ENCODE measurements at regions not wholly inside any gene's neighbourhood (a gene's known extent, or its start where the extent isn't known, plus 50 kb on each side); places are given as distances from the start of the nearest gene placed in this dataset.
"Not testable (repeated sequence)": the region's sequence is repeated elsewhere in the genome, so short reads cannot be mapped to it uniquely, and the experiment has no call there.

DNA sequence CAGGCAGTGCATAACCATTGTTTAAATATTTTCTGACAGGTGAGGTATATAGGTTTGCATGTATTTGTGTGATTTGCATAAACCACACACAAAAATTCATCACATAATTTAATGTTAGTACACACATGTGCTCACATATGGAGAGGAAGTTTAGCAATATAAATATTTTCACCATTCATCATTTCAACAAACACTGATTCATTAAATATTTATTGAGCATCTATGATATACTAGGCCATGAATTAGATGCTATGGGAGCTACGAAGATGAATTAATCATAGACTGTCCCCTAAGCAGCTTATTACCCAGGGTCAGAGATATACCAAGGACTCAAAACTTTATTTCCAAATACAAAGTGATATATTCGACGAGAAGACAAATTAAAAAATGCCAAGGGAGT, 311.6 kb upstream of the PIK3C3 start:
- DNase-seq (ENCODE audit: low read depth) (no peak), FAIRE-seq (no peak)
- Mint-ChIP-seq H3K27ac (ENCODE audit: unreplicated experiment) (no peak overlapping the region), H3K36me3 (ENCODE audit: low read depth, unreplicated experiment) (no peaks in the 10 kb centered on the region), H3K27me3 (ENCODE audit: low read depth, unreplicated experiment) (no peaks in the 10 kb centered on the region), H3K4me3 (ENCODE audit: unreplicated experiment) (no peak overlapping the region), H3K9me3 (ENCODE audit: unreplicated experiment) (peaks cover 1% of the 10 kb centered on the region), H3K4me1 (ENCODE audit: low read depth, unreplicated experiment) (peaks cover 13% of the 10 kb centered on the region)
- H4K20me1 ChIP-seq (ENCODE audit: insufficient read depth, low read length) = no peaks in the 10 kb centered on the region
- H3K27me3 ChIP-seq (ENCODE audit: insufficient read depth, low read length) = no peaks in the 10 kb centered on the region
- H3K4me1 ChIP-seq (ENCODE audit: insufficient read depth, low read length) = no peaks in the 10 kb centered on the region
- H3K4me2 ChIP-seq (ENCODE audit: low read length) = no peak overlapping the region
- H3K27ac ChIP-seq (ENCODE audit: low read depth, low read length) = no peak overlapping the region
- H3K36me3 ChIP-seq (ENCODE audit: insufficient read depth, low read length) = no peaks in the 10 kb centered on the region
- no peaks in the 10 kb centered on the region for H3K9me3 ChIP-seq (ENCODE audit: insufficient read depth, low read depth, low read length)
- H3K9ac ChIP-seq (ENCODE audit: low read length) = no peak overlapping the region
- TF ChIP-seq EZH2 (IDR thresholded peaks at IDR 0.05; ENCODE audit: insufficient read depth, low read length) = no peak
- TF ChIP-seq, protein P1, sequence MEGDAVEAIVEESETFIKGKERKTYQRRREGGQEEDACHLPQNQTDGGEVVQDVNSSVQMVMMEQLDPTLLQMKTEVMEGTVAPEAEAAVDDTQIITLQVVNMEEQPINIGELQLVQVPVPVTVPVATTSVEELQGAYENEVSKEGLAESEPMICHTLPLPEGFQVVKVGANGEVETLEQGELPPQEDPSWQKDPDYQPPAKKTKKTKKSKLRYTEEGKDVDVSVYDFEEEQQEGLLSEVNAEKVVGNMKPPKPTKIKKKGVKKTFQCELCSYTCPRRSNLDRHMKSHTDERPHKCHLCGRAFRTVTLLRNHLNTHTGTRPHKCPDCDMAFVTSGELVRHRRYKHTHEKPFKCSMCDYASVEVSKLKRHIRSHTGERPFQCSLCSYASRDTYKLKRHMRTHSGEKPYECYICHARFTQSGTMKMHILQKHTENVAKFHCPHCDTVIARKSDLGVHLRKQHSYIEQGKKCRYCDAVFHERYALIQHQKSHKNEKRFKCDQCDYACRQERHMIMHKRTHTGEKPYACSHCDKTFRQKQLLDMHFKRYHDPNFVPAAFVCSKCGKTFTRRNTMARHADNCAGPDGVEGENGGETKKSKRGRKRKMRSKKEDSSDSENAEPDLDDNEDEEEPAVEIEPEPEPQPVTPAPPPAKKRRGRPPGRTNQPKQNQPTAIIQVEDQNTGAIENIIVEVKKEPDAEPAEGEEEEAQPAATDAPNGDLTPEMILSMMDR (IDR thresholded peaks at IDR 0.05; ENCODE audit: insufficient read depth, low read depth, low read length) = no peak
- H3K79me2 ChIP-seq (ENCODE audit: insufficient read depth, low read length) = no peaks in the 10 kb centered on the region
- no peak overlapping the region for H3K4me3 ChIP-seq (ENCODE audit: insufficient read depth, low read depth, low read length)
- H2AFZ ChIP-seq (ENCODE audit: low read depth, low read length) = no peak overlapping the region

DNA sequence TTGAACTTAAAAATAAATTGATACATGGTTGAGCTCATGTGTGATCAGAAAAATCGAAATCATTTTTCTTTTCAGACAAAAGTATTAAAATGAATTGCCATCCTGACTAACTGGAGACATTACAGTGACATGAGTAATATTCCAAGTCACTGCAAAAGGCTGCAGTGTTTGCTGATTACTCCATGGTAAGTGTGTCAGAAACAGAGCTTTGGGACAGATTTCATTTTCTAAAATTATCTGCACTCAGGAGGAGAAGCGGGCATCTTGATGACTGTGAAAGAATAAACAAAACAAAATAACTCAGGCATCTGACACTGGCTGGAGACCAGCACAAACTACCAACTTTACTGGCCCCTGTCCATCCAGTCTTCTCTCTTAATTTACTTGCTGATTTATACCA, 312.3 kb upstream of the PIK3C3 start:
- Histone ChIP-seq H3K4me1 (ENCODE audit: insufficient read depth, low read length) (no peaks in the 10 kb centered on the region), H3K27me3 (ENCODE audit: insufficient read depth, low read length) (no peaks in the 10 kb centered on the region), H2AFZ (ENCODE audit: low read depth, low read length) (no peak overlapping the region), H4K20me1 (ENCODE audit: insufficient read depth, low read length) (no peaks in the 10 kb centered on the region), H3K27ac (ENCODE audit: low read depth, low read length) (no peak overlapping the region), H3K9ac (ENCODE audit: low read length) (no peak overlapping the region), H3K36me3 (ENCODE audit: insufficient read depth, low read length) (no peaks in the 10 kb centered on the region), H3K4me2 (ENCODE audit: low read length) (no peak overlapping the region), H3K79me2 (ENCODE audit: insufficient read depth, low read length) (no peaks in the 10 kb centered on the region), H3K9me3 (ENCODE audit: insufficient read depth, low read depth, low read length) (no peaks in the 10 kb centered on the region), H3K4me3 (ENCODE audit: insufficient read depth, low read depth, low read length) (no peak overlapping the region)
- Mint-ChIP-seq H3K27me3 (ENCODE audit: low read depth, unreplicated experiment) (no peaks in the 10 kb centered on the region), H3K9me3 (ENCODE audit: unreplicated experiment) (peaks cover 1% of the 10 kb centered on the region), H3K27ac (ENCODE audit: unreplicated experiment) (peak overlapping the region; percentile 79), H3K36me3 (ENCODE audit: low read depth, unreplicated experiment) (no peaks in the 10 kb centered on the region), H3K4me3 (ENCODE audit: unreplicated experiment) (no peak overlapping the region), H3K4me1 (ENCODE audit: low read depth, unreplicated experiment) (peaks cover 13% of the 10 kb centered on the region)
- TF ChIP-seq, protein P1 (IDR thresholded peaks at IDR 0.05; ENCODE audit: insufficient read depth, low read depth, low read length) = no peak
- no peak for TF ChIP-seq EZH2 (IDR thresholded peaks at IDR 0.05; ENCODE audit: insufficient read depth, low read length)
- DNase-seq (ENCODE audit: low read depth) (no peak), FAIRE-seq (no peak)

DNA sequence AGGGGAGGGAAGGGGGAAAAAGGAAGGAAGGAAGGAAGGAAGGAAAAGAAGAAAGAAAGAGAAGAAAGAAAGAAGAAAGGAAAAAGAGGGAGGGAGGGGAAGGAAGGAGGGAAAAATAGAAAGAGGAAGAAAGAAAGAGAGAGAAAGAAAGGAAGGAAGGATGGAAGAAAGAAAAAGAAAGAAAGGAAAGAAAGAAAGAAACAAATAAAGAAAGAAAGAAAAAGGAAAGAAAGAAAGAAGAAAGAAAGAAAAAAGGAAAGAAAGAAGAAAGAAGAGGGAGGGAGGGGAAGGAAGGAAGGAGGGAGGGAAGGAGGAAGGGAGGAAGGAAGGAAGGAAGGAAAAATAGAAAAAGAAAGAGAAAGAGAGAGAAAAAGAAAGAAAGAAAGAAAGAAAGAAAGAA, 315.8 kb upstream of the PIK3C3 start:
- H3K27ac ChIP-seq (ENCODE audit: low read depth, low read length) = no peak overlapping the region
- no peaks in the 10 kb centered on the region for H3K36me3 Mint-ChIP-seq (ENCODE audit: low read depth, unreplicated experiment)
- FAIRE-seq (no peak), DNase-seq (ENCODE audit: low read depth) (no peak)
- H3K4me1 ChIP-seq (ENCODE audit: insufficient read depth, low read length) = no peaks in the 10 kb centered on the region
- peaks cover 8% of the 10 kb centered on the region for H3K4me1 Mint-ChIP-seq (ENCODE audit: low read depth, unreplicated experiment)
- H4K20me1 ChIP-seq (ENCODE audit: insufficient read depth, low read length) = no peaks in the 10 kb centered on the region
- H3K79me2 ChIP-seq (ENCODE audit: insufficient read depth, low read length) = no peaks in the 10 kb centered on the region
- H3K27me3 Mint-ChIP-seq (ENCODE audit: low read depth, unreplicated experiment) = no peaks in the 10 kb centered on the region
- H3K4me2 ChIP-seq (ENCODE audit: low read length) = no peak overlapping the region
- no peak overlapping the region for H3K4me3 Mint-ChIP-seq (ENCODE audit: unreplicated experiment)
- H3K27ac Mint-ChIP-seq (ENCODE audit: unreplicated experiment) = no peak overlapping the region
- no peaks in the 10 kb centered on the region for H3K27me3 ChIP-seq (ENCODE audit: insufficient read depth, low read length)
- TF ChIP-seq, protein P1 (IDR thresholded peaks at IDR 0.05; ENCODE audit: insufficient read depth, low read depth, low read length) = no peak
- no peak for TF ChIP-seq EZH2 (IDR thresholded peaks at IDR 0.05; ENCODE audit: insufficient read depth, low read length)
- peaks cover 1% of the 10 kb centered on the region for H3K9me3 Mint-ChIP-seq (ENCODE audit: unreplicated experiment)
- H3K9ac ChIP-seq (ENCODE audit: low read length) = no peak overlapping the region
- H3K4me3 ChIP-seq (ENCODE audit: insufficient read depth, low read depth, low read length) = no peak overlapping the region
- no peaks in the 10 kb centered on the region for H3K9me3 ChIP-seq (ENCODE audit: insufficient read depth, low read depth, low read length)
- H3K36me3 ChIP-seq (ENCODE audit: insufficient read depth, low read length) = no peaks in the 10 kb centered on the region
- no peak overlapping the region for H2AFZ ChIP-seq (ENCODE audit: low read depth, low read length)

DNA sequence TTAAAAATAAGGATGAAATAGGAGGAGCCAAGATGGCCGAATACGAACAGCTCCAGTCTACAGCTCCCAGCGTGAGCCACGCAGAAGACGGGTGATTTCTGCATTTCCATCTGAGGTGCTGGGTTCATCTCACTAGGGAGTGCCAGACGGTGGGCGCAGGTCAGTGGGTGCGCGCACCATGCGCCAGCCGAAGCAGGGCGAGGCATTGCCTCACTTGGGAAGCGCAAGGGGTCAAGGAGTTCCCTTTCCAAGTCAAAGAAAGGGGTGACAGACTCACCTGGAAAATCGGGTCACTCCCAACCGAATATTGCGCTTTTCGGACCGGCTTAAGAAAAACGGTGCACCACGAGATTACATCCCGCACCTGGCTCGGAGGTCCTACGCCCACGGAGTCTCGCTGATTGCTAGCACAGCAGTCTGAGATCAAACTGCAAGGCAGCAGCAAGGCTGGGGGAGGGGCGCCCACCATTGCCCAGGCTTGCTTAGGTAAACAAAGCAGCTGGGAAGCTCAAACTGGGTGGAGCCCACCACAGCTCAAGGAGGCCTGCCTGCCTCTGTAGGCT, 323.2 kb upstream of the PIK3C3 start:
- not testable (repeated sequence) for H3K27ac ChIP-seq (ENCODE audit: low read depth, low read length); H3K4me3 ChIP-seq (ENCODE audit: insufficient read depth, low read depth, low read length)
- peak overlapping the region; percentile 47 for H3K27ac Mint-ChIP-seq (ENCODE audit: unreplicated experiment)

More for the DNA sequence above, 323.2 kb upstream of the PIK3C3 start:
- H2AFZ ChIP-seq (ENCODE audit: low read depth, low read length); H4K20me1 ChIP-seq (ENCODE audit: insufficient read depth, low read length); H3K36me3 ChIP-seq (ENCODE audit: insufficient read depth, low read length); H3K4me1 Mint-ChIP-seq (ENCODE audit: low read depth, unreplicated experiment); H3K9me3 ChIP-seq (ENCODE audit: insufficient read depth, low read depth, low read length); H3K9ac ChIP-seq (ENCODE audit: low read length); H3K27me3 ChIP-seq (ENCODE audit: insufficient read depth, low read length); DNase-seq (ENCODE audit: low read depth); H3K79me2 ChIP-seq (ENCODE audit: insufficient read depth, low read length); H3K36me3 Mint-ChIP-seq (ENCODE audit: low read depth, unreplicated experiment); H3K27me3 Mint-ChIP-seq (ENCODE audit: low read depth, unreplicated experiment); H3K4me2 ChIP-seq (ENCODE audit: low read length); FAIRE-seq; H3K4me1 ChIP-seq (ENCODE audit: insufficient read depth, low read length); H3K9me3 Mint-ChIP-seq (ENCODE audit: unreplicated experiment): not testable (repeated sequence)
- H3K4me3 Mint-ChIP-seq (ENCODE audit: unreplicated experiment) = peak overlapping the region; percentile 81
